HCT116 (cell line): ENCODE measurements at regions not wholly inside any gene's neighbourhood (a gene's known extent, or its start where the extent isn't known, plus 50 kb on each side); places are given as distances from the start of the nearest gene placed in this dataset.

Experiments used
- ATAC-seq: fragments of 200-7000 bp; cut with Tn5 transposase; 2 replicates; pipeline ENCODE4 v1.9.1; 2020; ENCODE audit warnings: mild to moderate bottlenecking, moderate library complexity
- BruUV-seq: library from RNA; stranded (reverse); fragments of 400-500 nt; replicated peaks from 2 replicates; lab custom pipeline; 2021; lab: Mats Ljungman, UMichigan
- CTCF ChIA-PET: fragments of 300-600 bp; sonication (Branson Sonifier 250); formaldehyde crosslinking; loops from one replicate; lab custom pipeline; 2021; ENCODE audit warnings: antibody characterized with exemption; lab: Charles Lee
- POLR2A ChIA-PET: fragments of 300-600, 350-600 bp; sonication (Branson Sonifier 250); formaldehyde crosslinking; loops from one replicate; lab custom pipeline; 2021; ENCODE audit warnings: antibody characterized with exemption; lab: Charles Lee
- RAD21 ChIA-PET, 2 experiments: fragments of 300-600 bp; sonication (Branson Sonifier 250); formaldehyde crosslinking; loops; one replicate each; lab custom pipeline; 2023; ENCODE audit warnings: low total read pairs in 2 of 2; ENCODE audit not compliant: uncharacterized antibody in 2 of 2, unreplicated experiment in 2 of 2, low non-redundant PET in 1 of 2; lab: Charles Lee
- DNase-seq: peaks from one replicate; pipeline ENCODE4 v3.0.0-alpha.2; 2010; ENCODE audit warnings: low read depth, low spot score
- H2AFZ ChIP-seq: fragments of 200-600 bp; shearing (Covaris generic), sonication (generic); 2 replicates; pipeline ENCODE4 v1.6.1; 2017; ENCODE audit warnings: low read depth, mixed run types, mixed read lengths, antibody characterized with exemption, low read length; ENCODE audit not compliant: poor library complexity, severe bottlenecking
- H3K27ac ChIP-seq: 2 replicates; pipeline ENCODE4 v1.5.1; 2012; ENCODE audit warnings: low read depth, low read length
- H3K27me3 ChIP-seq: fragments of 200-600 bp; sonication (generic); 2 replicates; pipeline ENCODE4 v1.6.1; 2016; ENCODE audit warnings: mixed run types, low read length, mixed read lengths; ENCODE audit not compliant: insufficient read depth
- H3K36me3 ChIP-seq, 2 experiments: fragments of 200-500 bp in 1 of 2; fragments of 200-600 bp in 1 of 2; sonication (Bioruptor generic) in 1 of 2; sonication (generic) in 1 of 2; 2 replicates each; pipeline versions ENCODE4 v1.5.1 to v1.6.1; 2014 to 2016; ENCODE audit warnings: low read length in 2 of 2, inconsistent platforms in 1 of 2, mixed read lengths in 1 of 2, mixed run types in 1 of 2; ENCODE audit not compliant: insufficient read depth in 2 of 2, control insufficient read depth in 1 of 2
- H3K4me1 ChIP-seq, 2 experiments: fragments of 200-600 bp in 1 of 2; sonication (generic) in 1 of 2; 2 replicates each; pipeline versions ENCODE4 v1.5.1 to v1.6.1; 2012 to 2017; ENCODE audit warnings: low read length in 2 of 2, inconsistent platforms in 1 of 2, mild to moderate bottlenecking in 1 of 2, mixed read lengths in 1 of 2, mixed run types in 1 of 2, moderate library complexity in 1 of 2; ENCODE audit not compliant: insufficient read depth in 2 of 2, control insufficient read depth in 1 of 2
- H3K4me2 ChIP-seq: fragments of 200-600 bp; sonication (generic); 2 replicates; pipeline ENCODE4 v1.6.1; 2017; ENCODE audit warnings: mixed run types, low read length, mixed read lengths
- H3K4me3 ChIP-seq, 2 experiments: fragments of 200-600 bp in 1 of 2; sonication (generic) in 1 of 2; replicated peaks in 1 of 2; 2 replicates each; pipeline ENCODE4 v1.5.1; 2011 to 2016; ENCODE audit warnings: low read length in 2 of 2, control low read depth in 1 of 2, low read depth in 1 of 2, mild to moderate bottlenecking in 1 of 2, mixed read lengths in 1 of 2, mixed run types in 1 of 2
- H3K79me2 ChIP-seq: fragments of 200-600 bp; sonication (generic); 2 replicates; pipeline ENCODE4 v1.6.1; 2017; ENCODE audit warnings: mild to moderate bottlenecking, mixed run types, low read length, moderate library complexity, mixed read lengths; ENCODE audit not compliant: insufficient read depth
- H3K9ac ChIP-seq: fragments of 200-600 bp; sonication (generic); 2 replicates; pipeline ENCODE4 v1.6.1; 2016; ENCODE audit warnings: low read length, mixed read lengths
- H3K9me2 ChIP-seq: fragments of 200-600 bp; sonication (generic), shearing (Covaris generic); 2 replicates; pipeline ENCODE4 v1.6.1; 2017; ENCODE audit warnings: mixed run types, mild to moderate bottlenecking, moderate library complexity; ENCODE audit not compliant: insufficient read depth
- H3K9me3 ChIP-seq, 2 experiments: fragments of 200-500 bp in 1 of 2; fragments of 200-600 bp in 1 of 2; sonication (Bioruptor generic) in 1 of 2; sonication (generic) in 1 of 2; 2 replicates each; pipeline ENCODE4 v1.6.1; 2014 to 2017; ENCODE audit warnings: low read length in 2 of 2, mixed read lengths in 2 of 2, inconsistent platforms in 1 of 2, low read depth in 1 of 2, mild to moderate bottlenecking in 1 of 2, mixed run types in 1 of 2, moderate library complexity in 1 of 2; ENCODE audit not compliant: control insufficient read depth in 1 of 2, insufficient read depth in 1 of 2
- H4K20me1 ChIP-seq: fragments of 200-600 bp; sonication (generic), shearing (Covaris generic); 2 replicates; pipeline ENCODE4 v1.6.1; 2017; ENCODE audit warnings: mixed run types, mild to moderate bottlenecking, moderate library complexity; ENCODE audit not compliant: insufficient read depth
- FOSL1 ChIP-seq: IDR thresholded peaks from 2 replicates; pipeline ENCODE4 v1.6.1; 2012; ENCODE audit warnings: low read depth
- POLR2A ChIP-seq: IDR thresholded peaks from 2 replicates; pipeline ENCODE4 v1.7.0; 2011; ENCODE audit warnings: borderline replicate concordance; ENCODE audit not compliant: insufficient read depth, insufficient read length; ENCODE audit errors: extremely low read depth
- SIN3A ChIP-seq: IDR thresholded peaks from 2 replicates; pipeline ENCODE4 v1.6.1; 2012; ENCODE audit warnings: low read depth
- YY1 ChIP-seq: IDR thresholded peaks from 2 replicates; pipeline ENCODE4 v1.6.1; 2011; ENCODE audit warnings: low read length, low read depth, moderate library complexity, mild to moderate bottlenecking; ENCODE audit not compliant: insufficient replicate concordance; ENCODE audit errors: extremely low read depth
- ZBTB33 ChIP-seq: IDR thresholded peaks from 2 replicates; pipeline ENCODE4 v1.6.1; 2011; ENCODE audit warnings: mild to moderate bottlenecking, low read length, moderate library complexity; ENCODE audit not compliant: insufficient replicate concordance; ENCODE audit errors: extremely low read depth
- ZFX ChIP-seq: fragments of 450-650 bp; IDR thresholded peaks from 2 replicates; pipeline ENCODE4 v1.6.1; 2017
- intact Hi-C: fragments of 100-400 bp; cut with micrococcal nuclease; formaldehyde crosslinking; loops from 2 replicates; pipeline ENCODE4 v1.10.0; 2022
- TF ChIP-seq, protein P1 (sequence below): IDR thresholded peaks from 2 replicates; pipeline ENCODE4 v1.6.1; 2012
- TF ChIP-seq, protein P2 (sequence below): IDR thresholded peaks from 2 replicates; pipeline ENCODE4 v1.6.1; 2012

- no peak overlapping the region for H2AFZ ChIP-seq
- no peaks in the 10 kb centered on the region; the same call in 1 of the 2 replicates for H4K20me1 ChIP-seq
- CTCF ChIA-PET, result interaction anchor here (2.5 kb wide), 1 partner anchor 13 kb away, joined by 11 read pairs; no protein-coding TSS in a partner anchor
- RAD21 ChIA-PET, result no interaction called here
- no peaks in the 10 kb centered on the region for H3K36me3 ChIP-seq
- H3K27me3 ChIP-seq, result peaks cover 70% of the 10 kb centered on the region
- no peaks in the 10 kb centered on the region for H3K9me3 ChIP-seq
- H3K9me2 ChIP-seq, result no peaks in the 10 kb centered on the region
- intact Hi-C loops, result loop anchor here (10.0 kb wide), 1 partner anchor 276 kb away; no protein-coding TSS in a partner anchor
- DNase-seq (no peak), ATAC-seq (no peak)
- TF ChIP-seq POLR2A (no peak), ZBTB33 (no peak), SIN3A (no peak), FOSL1 (no peak), ZFX (no peak), YY1 (no peak)
- TF ChIP-seq, protein P1, sequence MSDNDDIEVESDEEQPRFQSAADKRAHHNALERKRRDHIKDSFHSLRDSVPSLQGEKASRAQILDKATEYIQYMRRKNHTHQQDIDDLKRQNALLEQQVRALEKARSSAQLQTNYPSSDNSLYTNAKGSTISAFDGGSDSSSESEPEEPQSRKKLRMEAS, result no peak
- TF ChIP-seq, protein P2, sequence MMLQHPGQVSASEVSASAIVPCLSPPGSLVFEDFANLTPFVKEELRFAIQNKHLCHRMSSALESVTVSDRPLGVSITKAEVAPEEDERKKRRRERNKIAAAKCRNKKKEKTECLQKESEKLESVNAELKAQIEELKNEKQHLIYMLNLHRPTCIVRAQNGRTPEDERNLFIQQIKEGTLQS, result no peak
- no peak overlapping the region for H3K9ac ChIP-seq
- H3K27ac ChIP-seq, result no peak overlapping the region
- no peaks in the 10 kb centered on the region for H3K4me1 ChIP-seq
- H3K4me3 ChIP-seq, result no peak overlapping the region
- no peaks in the 10 kb centered on the region for H3K79me2 ChIP-seq
- BruUV-seq, result no TSS peak
- H3K4me2 ChIP-seq, result no peak overlapping the region
- POLR2A ChIA-PET, result no interaction called here
Measured at GRCh38 chr22:22740560-22741276, 96.3 kb downstream of the GGTLC2 start.
